Nephron progenitor cell (in vitro differentiated cells): ENCODE measurements at regions not wholly inside any gene's neighbourhood (a gene's known extent, or its start where the extent isn't known, plus 50 kb on each side); places are given as distances from the start of the nearest gene placed in this dataset.

Source experiments
- DNase-seq: peaks from one replicate; pipeline ENCODE4 v3.0.0; 2021
- H3K27ac Mint-ChIP-seq: 2 replicates; pipeline ENCODE4 v1.8.0; 2021; ENCODE audit warnings: mild to moderate bottlenecking, moderate library complexity, mixed read lengths
- H3K27me3 Mint-ChIP-seq: 2 replicates; pipeline ENCODE4 v1.8.0; 2021; ENCODE audit warnings: mild to moderate bottlenecking, low read depth, mixed read lengths; ENCODE audit not compliant: poor library complexity
- H3K36me3 Mint-ChIP-seq: 2 replicates; pipeline ENCODE4 v1.8.0; 2021; ENCODE audit warnings: low read depth, mixed read lengths
- H3K4me1 Mint-ChIP-seq: 2 replicates; pipeline ENCODE4 v1.8.0; 2021; ENCODE audit warnings: mixed read lengths
- H3K4me3 Mint-ChIP-seq: 2 replicates; pipeline ENCODE4 v1.8.0; 2021; ENCODE audit warnings: mild to moderate bottlenecking, moderate library complexity, mixed read lengths
- H3K9me3 Mint-ChIP-seq: 2 replicates; pipeline ENCODE4 v1.8.0; 2021; ENCODE audit warnings: mild to moderate bottlenecking, moderate library complexity, mixed read lengths
- CTCF ChIP-seq: fragments of 200-600 bp; sonication (generic); IDR thresholded peaks from 2 replicates; pipeline ENCODE4 v1.5.0; 2021; ENCODE audit warnings: antibody characterized with exemption

- no peaks in the 10 kb centered on the region for H3K9me3 Mint-ChIP-seq
- H3K4me3 Mint-ChIP-seq: no peak overlapping the region
- no peak for DNase-seq
- H3K36me3 Mint-ChIP-seq: no peaks in the 10 kb centered on the region
- H3K27me3 Mint-ChIP-seq: no peaks in the 10 kb centered on the region
- no peak for TF ChIP-seq CTCF
- H3K4me1 Mint-ChIP-seq: no peaks in the 10 kb centered on the region
- H3K27ac Mint-ChIP-seq: no peak overlapping the region
These were observed 55.1 kb downstream of the TTC6 start for GRCh38 chr14:37650356-37651037.

- Mint-ChIP-seq H3K27ac (no peak overlapping the region), H3K4me1 (no peaks in the 10 kb centered on the region)
These were observed 56.6 kb downstream of the TTC6 start for GRCh38 chr14:37652042-37652441.

GRCh38 chr14:37655418-37655817, 60.0 kb downstream of the TTC6 start:
- Mint-ChIP-seq H3K4me3 (no peak overlapping the region), H3K36me3 (no peaks in the 10 kb centered on the region), H3K4me1 (no peaks in the 10 kb centered on the region), H3K9me3 (peaks cover 15% of the 10 kb centered on the region), H3K27ac (no peak overlapping the region), H3K27me3 (no peaks in the 10 kb centered on the region)
- TF ChIP-seq CTCF: no peak
- no peak for DNase-seq

More at GRCh38 chr14:37652042-37652441, 56.6 kb downstream of the TTC6 start:
- Mint-ChIP-seq H3K27me3 (no peaks in the 10 kb centered on the region), H3K9me3 (no peaks in the 10 kb centered on the region), H3K4me3 (no peak overlapping the region), H3K36me3 (no peaks in the 10 kb centered on the region)
- no peak for TF ChIP-seq CTCF
- DNase-seq: no peak

- Mint-ChIP-seq H3K27me3 (no peaks in the 10 kb centered on the region), H3K27ac (no peak overlapping the region), H3K36me3 (no peaks in the 10 kb centered on the region), H3K4me1 (no peaks in the 10 kb centered on the region), H3K4me3 (no peak overlapping the region), H3K9me3 (peaks cover 42% of the 10 kb centered on the region)
- TF ChIP-seq CTCF: no peak
- DNase-seq: no peak
These were observed 62.7 kb downstream of the TTC6 start for GRCh38 chr14:37658156-37658555.

- Mint-ChIP-seq H3K27me3 (peaks cover 4% of the 10 kb centered on the region), H3K4me1 (no peaks in the 10 kb centered on the region), H3K27ac (no peak overlapping the region), H3K4me3 (no peak overlapping the region), H3K9me3 (peaks cover 45% of the 10 kb centered on the region), H3K36me3 (no peaks in the 10 kb centered on the region)
- no peak for DNase-seq
- no peak for TF ChIP-seq CTCF
These were observed 68.1 kb downstream of the TTC6 start for GRCh38 chr14:37663498-37663897.

- Mint-ChIP-seq H3K36me3 (no peaks in the 10 kb centered on the region), H3K27ac (no peak overlapping the region), H3K27me3 (peaks cover 5% of the 10 kb centered on the region), H3K9me3 (peaks cover 33% of the 10 kb centered on the region), H3K4me3 (no peak overlapping the region), H3K4me1 (no peaks in the 10 kb centered on the region)
- TF ChIP-seq CTCF: no peak
- no peak for DNase-seq
These were observed 70.0 kb downstream of the TTC6 start for GRCh38 chr14:37665479-37665878.
